AG09309 (cell line): ENCODE measurements at regions not wholly inside any gene's neighbourhood (a gene's known extent, or its start where the extent isn't known, plus 50 kb on each side); places are given as distances from the start of the nearest gene placed in this dataset.
"Not testable (repeated sequence)": the region's sequence is repeated elsewhere in the genome, so short reads cannot be mapped to it uniquely, and the experiment has no call there.

Source experiments
- DNase-seq: peaks from one replicate; pipeline ENCODE4 v3.0.0-alpha.2; 2010; ENCODE audit warnings: low read depth
- H3K4me3 ChIP-seq: 2 replicates; pipeline ENCODE4 v1.5.1; 2011; ENCODE audit warnings: mild to moderate bottlenecking, low read depth, low read length, moderate library complexity; ENCODE audit not compliant: control insufficient read depth
- CTCF ChIP-seq: IDR thresholded peaks from 2 replicates; pipeline ENCODE4 v1.5.1; 2011; ENCODE audit warnings: mild to moderate bottlenecking, low read depth, low read length, inconsistent platforms; ENCODE audit not compliant: insufficient read depth, control insufficient read depth; ENCODE audit errors: missing control alignments

DNA sequence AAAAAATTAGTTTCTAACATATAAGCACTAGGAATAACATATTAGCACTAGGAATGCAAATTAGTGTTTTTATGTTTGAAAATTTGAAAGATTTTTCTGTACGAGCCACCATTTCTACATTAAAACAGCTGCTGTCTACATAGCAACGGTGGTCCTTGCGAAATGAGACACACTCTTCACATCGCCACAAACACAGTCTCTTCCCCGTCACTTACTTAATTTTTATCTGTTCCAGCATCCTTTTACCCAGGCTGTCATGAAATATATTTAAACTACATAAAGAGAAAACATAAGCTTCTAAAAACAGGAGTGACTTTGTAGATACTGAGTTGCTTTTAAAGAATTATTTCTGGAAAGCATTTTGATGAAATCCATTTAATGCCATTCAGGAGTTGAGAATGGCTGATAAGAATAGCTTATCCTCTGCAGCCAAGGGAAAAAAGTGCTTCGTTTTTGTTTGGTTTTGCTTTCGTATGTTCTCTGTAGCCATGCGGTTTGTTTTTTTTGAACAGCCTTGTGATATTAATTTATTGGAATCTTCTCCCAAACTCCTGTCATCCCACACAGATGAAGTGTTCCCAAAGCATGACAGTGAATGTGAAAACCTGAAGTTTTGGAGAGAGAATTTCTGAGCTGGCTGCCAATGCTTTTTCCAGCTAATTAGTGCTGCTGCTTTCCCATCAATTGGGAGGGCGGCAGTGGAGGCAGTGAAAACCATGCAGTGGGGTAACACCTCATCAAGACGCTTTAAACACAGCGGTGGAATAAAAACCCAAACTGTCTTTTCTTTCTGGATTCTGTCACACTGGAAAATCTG, 603.7 kb upstream of the ADARB2 start:
- H3K4me3 ChIP-seq: no peak overlapping the region
- TF ChIP-seq CTCF: no peak
- no peak for DNase-seq

- no peak overlapping the region for H3K4me3 ChIP-seq
- no peak for TF ChIP-seq CTCF
- no peak for DNase-seq
Observed at GRCh38 chr10:2335626-2336025, 598.3 kb upstream of the ADARB2 start.

- no peak for TF ChIP-seq CTCF
- no peak overlapping the region for H3K4me3 ChIP-seq
- DNase-seq: no peak
Observed at GRCh38 chr10:2334575-2334974, 597.2 kb upstream of the ADARB2 start.

- TF ChIP-seq CTCF: no peak
- H3K4me3 ChIP-seq: no peak overlapping the region
- no peak for DNase-seq
Observed at GRCh38 chr10:2329082-2329481, 591.8 kb upstream of the ADARB2 start.

DNA sequence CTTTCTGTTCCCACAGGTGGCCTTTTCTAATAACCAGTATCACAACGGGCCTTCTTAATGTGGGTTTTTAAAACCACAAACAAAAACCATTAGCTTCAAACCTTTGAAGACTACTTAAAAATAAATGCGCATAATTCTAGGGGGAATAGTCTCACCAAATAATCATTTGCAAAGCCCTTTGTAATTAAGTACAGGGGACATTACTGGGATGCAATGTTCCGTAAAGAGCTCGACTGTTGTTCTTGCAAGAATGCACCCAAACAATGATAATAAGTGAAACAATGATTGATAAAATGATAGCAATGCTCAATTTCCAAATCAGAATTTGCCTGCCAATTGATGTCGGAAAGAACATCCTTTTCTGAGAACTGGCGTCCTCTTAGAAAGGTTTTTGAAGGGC, 589.1 kb upstream of the ADARB2 start:
- H3K4me3 ChIP-seq: no peak overlapping the region
- no peak for TF ChIP-seq CTCF
- DNase-seq: no peak

- DNase-seq, H3K4me3 ChIP-seq: not testable (repeated sequence)
Observed at GRCh38 chr10:2315045-2315485, 577.7 kb upstream of the ADARB2 start.

- no peak for TF ChIP-seq CTCF
- no peak for DNase-seq
- H3K4me3 ChIP-seq: no peak overlapping the region
Observed at GRCh38 chr10:2306081-2306480, 568.8 kb upstream of the ADARB2 start.
